ENCODE measurements at regions not wholly inside any gene's neighbourhood (a gene's known extent, or its start where the extent isn't known, plus 50 kb on each side); places are given as distances from the start of the nearest gene placed in this dataset.
A peak's percentile ranks its signal among the peaks of the same experiment; 100 is the strongest.

DNA sequence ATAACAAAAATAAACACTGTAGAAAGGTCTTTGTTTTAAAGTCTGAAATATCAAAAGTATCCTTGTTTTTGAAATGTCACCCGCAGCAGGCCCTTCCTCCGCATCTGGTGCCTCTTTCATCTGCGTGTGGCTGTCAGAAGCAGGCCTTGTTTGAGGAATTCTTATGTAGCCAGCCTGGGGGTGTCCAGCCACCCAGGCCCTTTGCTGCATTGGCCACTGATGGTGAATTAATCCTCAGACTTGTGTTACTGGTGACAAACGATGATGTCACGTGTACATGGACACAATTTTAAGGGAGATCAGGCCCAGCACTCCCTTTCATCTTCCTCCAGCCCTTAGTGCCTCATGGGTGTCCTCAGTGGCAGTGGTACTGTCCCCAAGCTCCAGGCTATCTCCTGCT lies 208.0 kb upstream of the GALNT2 start:
- Histone ChIP-seq H3K9me3 (ENCODE audit: insufficient read depth in 2 of 2, low read depth in 1 of 2, low read length in 1 of 2) (no peaks in the 10 kb centered on the region), H4K91ac (replicated peaks; ENCODE audit: insufficient read length, low read length) (no peak overlapping the region), H2BK120ac (replicated peaks; ENCODE audit: low read depth, low read length) (no peak overlapping the region), H2AK5ac (ENCODE audit: low read depth, low read length) (no peak overlapping the region), H4K8ac (ENCODE audit: extremely low read depth, insufficient read depth, low read length) (no peak overlapping the region), H3K27me3 (replicated peaks in 1 of 4; ENCODE audit: control insufficient read depth in 3 of 4, extremely low read depth in 1 of 4, insufficient read depth in 3 of 4, low read length in 3 of 4) (no peaks in the 10 kb centered on the region; a peak in 1 of 7 replicates), H3K4me1 (replicated peaks in 1 of 4; ENCODE audit: control insufficient read depth in 3 of 4, insufficient read depth in 4 of 4, low read length in 3 of 4) (peaks cover 2 to 9% (median 5%) of the 10 kb centered on the region in 4 experiments; a peak in 6 of 7 replicates), H4K5ac (ENCODE audit: insufficient read length, low read depth, low read length) (no peak overlapping the region), H3K18ac (ENCODE audit: extremely low read depth, low read length) (no peak overlapping the region), H3K9ac (replicated peaks in 1 of 4; ENCODE audit: extremely low read depth in 1 of 4, low read depth in 3 of 4, low read length in 3 of 4) (no peak overlapping the region), H3K79me2 (ENCODE audit: control insufficient read depth in 1 of 2, insufficient read depth in 2 of 2, low read length in 2 of 2) (no peaks in the 10 kb centered on the region), H3K79me1 (ENCODE audit: low read depth, low read length) (no peaks in the 10 kb centered on the region), H2BK12ac (ENCODE audit: low read depth, low read length) (no peak overlapping the region), H3K4ac (replicated peaks; ENCODE audit: insufficient read length, low read depth, low read length) (no peak overlapping the region), H3K36me3 (ENCODE audit: control insufficient read depth in 2 of 4, insufficient read depth in 4 of 4, low read length in 3 of 4) (no peaks in the 10 kb centered on the region), H2BK20ac (ENCODE audit: low read length) (no peak overlapping the region), H3K4me2 (ENCODE audit: insufficient read depth in 1 of 2, low read depth in 2 of 2, low read length in 2 of 2) (no peak overlapping the region), H3K14ac (ENCODE audit: insufficient read length) (no peak overlapping the region), H3K23me2 (ENCODE audit: low read depth, low read length) (no peaks in the 10 kb centered on the region; the same call in 1 of the 2 replicates), H3K23ac (ENCODE audit: insufficient read length) (no peak overlapping the region), H3K27ac (ENCODE audit: low read depth, low read length) (no peak overlapping the region), H2BK5ac (ENCODE audit: low read depth, low read length) (no peak overlapping the region), H3K4me3 (ENCODE audit: extremely low read depth in 1 of 4, insufficient read depth in 2 of 4, low read depth in 3 of 4, low read length in 4 of 4) (no peak overlapping the region), H2BK15ac (ENCODE audit: low read length) (0 out of 2 replicates have a peak overlapping the region, but pooled peaks have one; percentile 32), H4K20me1 (replicated peaks in 1 of 2; ENCODE audit: control insufficient read depth in 1 of 2, insufficient read depth in 2 of 2, low read length in 2 of 2) (no peaks in the 10 kb centered on the region), H2AFZ (ENCODE audit: low read length) (no peak overlapping the region), H3K56ac (replicated peaks; ENCODE audit: insufficient read length, low read depth, low read length) (no peak overlapping the region)
- FAIRE-seq (no peak), DNase-seq (ENCODE audit: low read depth in 1 of 2, low spot score in 2 of 2) (no peak)
- POLR2A ChIA-PET (ENCODE audit: partially characterized antibody): no interaction called here
- 84% methylated on average over 5 of the region's 5 CpGs; no CpG with 5 or more reads in 1 of the 2 experiments for WGBS, 2 experiments (ENCODE audit: extremely low coverage in 1 of 2, insufficient coverage in 1 of 2, insufficient read length in 1 of 2, insufficient replicate concordance in 2 of 2, low coverage in 1 of 2, low lambda C conversion rate in 2 of 2, missing lambda C conversion rate in 1 of 2)
- CTCF ChIA-PET (ENCODE audit: partially characterized antibody): interaction anchor here (0.8 to 3.7 kb wide), 2 partner anchors 10 to 13 kb away, joined by 3 to 18 read pairs; no protein-coding TSS in a partner anchor
- TF ChIP-seq RFX5 (IDR thresholded peaks at IDR 0.05; ENCODE audit: borderline replicate concordance, low read depth, low read length): no peak
- TF ChIP-seq PHF8 (conservative IDR thresholded peaks at IDR 0.05; ENCODE audit: low read depth, low read length): no peak
- TF ChIP-seq, protein P1, sequence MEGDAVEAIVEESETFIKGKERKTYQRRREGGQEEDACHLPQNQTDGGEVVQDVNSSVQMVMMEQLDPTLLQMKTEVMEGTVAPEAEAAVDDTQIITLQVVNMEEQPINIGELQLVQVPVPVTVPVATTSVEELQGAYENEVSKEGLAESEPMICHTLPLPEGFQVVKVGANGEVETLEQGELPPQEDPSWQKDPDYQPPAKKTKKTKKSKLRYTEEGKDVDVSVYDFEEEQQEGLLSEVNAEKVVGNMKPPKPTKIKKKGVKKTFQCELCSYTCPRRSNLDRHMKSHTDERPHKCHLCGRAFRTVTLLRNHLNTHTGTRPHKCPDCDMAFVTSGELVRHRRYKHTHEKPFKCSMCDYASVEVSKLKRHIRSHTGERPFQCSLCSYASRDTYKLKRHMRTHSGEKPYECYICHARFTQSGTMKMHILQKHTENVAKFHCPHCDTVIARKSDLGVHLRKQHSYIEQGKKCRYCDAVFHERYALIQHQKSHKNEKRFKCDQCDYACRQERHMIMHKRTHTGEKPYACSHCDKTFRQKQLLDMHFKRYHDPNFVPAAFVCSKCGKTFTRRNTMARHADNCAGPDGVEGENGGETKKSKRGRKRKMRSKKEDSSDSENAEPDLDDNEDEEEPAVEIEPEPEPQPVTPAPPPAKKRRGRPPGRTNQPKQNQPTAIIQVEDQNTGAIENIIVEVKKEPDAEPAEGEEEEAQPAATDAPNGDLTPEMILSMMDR (IDR thresholded peaks at IDR 0.05; ENCODE audit: control extremely low read depth in 1 of 3, insufficient read depth in 1 of 3, low read depth in 1 of 3, low read length in 3 of 3): no peak
- no peak for TF ChIP-seq TBP (IDR thresholded peaks at IDR 0.05; ENCODE audit: low read depth, low read length)
- no peak for TF ChIP-seq EP300 (IDR thresholded peaks at IDR 0.05; ENCODE audit: borderline replicate concordance in 1 of 2, low read depth in 2 of 2, low read length in 2 of 2)
- TF ChIP-seq CHD2 (IDR thresholded peaks at IDR 0.05; ENCODE audit: low read length): no peak
- no peak for TF ChIP-seq CBX5 (IDR thresholded peaks at IDR 0.05; ENCODE audit: low read depth, low read length)
- no peak for TF ChIP-seq SP1 (IDR thresholded peaks at IDR 0.05; ENCODE audit: low read depth, low read length)
- TF ChIP-seq, protein P2, sequence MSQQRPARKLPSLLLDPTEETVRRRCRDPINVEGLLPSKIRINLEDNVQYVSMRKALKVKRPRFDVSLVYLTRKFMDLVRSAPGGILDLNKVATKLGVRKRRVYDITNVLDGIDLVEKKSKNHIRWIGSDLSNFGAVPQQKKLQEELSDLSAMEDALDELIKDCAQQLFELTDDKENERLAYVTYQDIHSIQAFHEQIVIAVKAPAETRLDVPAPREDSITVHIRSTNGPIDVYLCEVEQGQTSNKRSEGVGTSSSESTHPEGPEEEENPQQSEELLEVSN (IDR thresholded peaks at IDR 0.05): no peak
- no peak for TF ChIP-seq SRF (IDR thresholded peaks at IDR 0.05; ENCODE audit: low read depth, low read length)
- TF ChIP-seq, protein P3, sequence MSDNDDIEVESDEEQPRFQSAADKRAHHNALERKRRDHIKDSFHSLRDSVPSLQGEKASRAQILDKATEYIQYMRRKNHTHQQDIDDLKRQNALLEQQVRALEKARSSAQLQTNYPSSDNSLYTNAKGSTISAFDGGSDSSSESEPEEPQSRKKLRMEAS (IDR thresholded peaks at IDR 0.05): no peak
